HG02885 (cell line): ENCODE measurements at regions not wholly inside any gene's neighbourhood (a gene's known extent, or its start where the extent isn't known, plus 50 kb on each side); places are given as distances from the start of the nearest gene placed in this dataset.
"Not testable (repeated sequence)": the region's sequence is repeated elsewhere in the genome, so short reads cannot be mapped to it uniquely, and the experiment has no call there.

Source experiments
- ATAC-seq: cut with Tn5 transposase; IDR thresholded peaks from one replicate; pipeline ENCODE4 v1.9.1; 2021; ENCODE audit warnings: mild to moderate bottlenecking; ENCODE audit not compliant: unreplicated experiment, poor library complexity

- ATAC-seq = not testable (repeated sequence)
Observed at GRCh38 chr1:148387122-148387948, 95.8 kb downstream of the PPIAL4G start.

- ATAC-seq = no peak
Observed at GRCh38 chr1:148386617-148387016, 96.5 kb downstream of the PPIAL4G start.

GRCh38 chr1:148386031-148386398 lies 97.1 kb downstream of the PPIAL4G start:
- not testable (repeated sequence) for ATAC-seq

- ATAC-seq = no peak
Observed at GRCh38 chr1:148385371-148386030, 97.6 kb downstream of the PPIAL4G start.

- ATAC-seq = no peak
Observed at GRCh38 chr1:148383966-148384365, 99.1 kb downstream of the PPIAL4G start.

- no peak for ATAC-seq
Observed at GRCh38 chr1:148379697-148380096, 103.4 kb downstream of the PPIAL4G start.

GRCh38 chr1:148379170-148379500 lies 104.0 kb downstream of the PPIAL4G start:
- no peak for ATAC-seq

GRCh38 chr1:148377992-148378391 lies 105.1 kb downstream of the PPIAL4G start:
- not testable (repeated sequence) for ATAC-seq

GRCh38 chr1:148377045-148377444 lies 106.1 kb downstream of the PPIAL4G start:
- ATAC-seq = not testable (repeated sequence)

- no peak for ATAC-seq
Observed at GRCh38 chr1:148374101-148374500, 109.0 kb downstream of the PPIAL4G start.

GRCh38 chr1:148373192-148373925 lies 109.7 kb downstream of the PPIAL4G start:
- no peak for ATAC-seq

- no peak for ATAC-seq
Observed at GRCh38 chr1:148372731-148373130, 110.4 kb downstream of the PPIAL4G start.

GRCh38 chr1:148372051-148372726 lies 110.9 kb downstream of the PPIAL4G start:
- ATAC-seq = not testable (repeated sequence)

GRCh38 chr1:148371551-148371994 lies 111.5 kb downstream of the PPIAL4G start:
- ATAC-seq = not testable (repeated sequence)

- not testable (repeated sequence) for ATAC-seq
Observed at GRCh38 chr1:148370661-148371060, 112.4 kb downstream of the PPIAL4G start.

- no peak for ATAC-seq
Observed at GRCh38 chr1:148367596-148367995, 115.5 kb downstream of the PPIAL4G start.

- not testable (repeated sequence) for ATAC-seq
Observed at GRCh38 chr1:148366136-148366753, 116.9 kb downstream of the PPIAL4G start.

- not testable (repeated sequence) for ATAC-seq
Observed at GRCh38 chr1:148365151-148365550, 118.0 kb downstream of the PPIAL4G start.

- not testable (repeated sequence) for ATAC-seq
Observed at GRCh38 chr1:148363979-148364378, 119.1 kb downstream of the PPIAL4G start.

- no peak for ATAC-seq
Observed at GRCh38 chr1:148363439-148363810, 119.7 kb downstream of the PPIAL4G start.
